ENCODE measurements at regions not wholly inside any gene's neighbourhood (a gene's known extent, or its start where the extent isn't known, plus 50 kb on each side); places are given as distances from the start of the nearest gene placed in this dataset.
"Not testable (repeated sequence)": the region's sequence is repeated elsewhere in the genome, so short reads cannot be mapped to it uniquely, and the experiment has no call there.

- Histone ChIP-seq H3K9me3 (ENCODE audit: control insufficient read depth, low read length) (no peaks in the 10 kb centered on the region), H3K4me3 (ENCODE audit: extremely low read depth, insufficient read depth, low read length, poor library complexity, severe bottlenecking) (no peak overlapping the region), H3K27ac (ENCODE audit: low read depth, low read length, severe bottlenecking) (no peak overlapping the region), H3K4me1 (ENCODE audit: control insufficient read depth, insufficient read depth, low read length, poor library complexity, severe bottlenecking) (no peaks in the 10 kb centered on the region), H3K36me3 (ENCODE audit: control insufficient read depth, insufficient read depth, low read length) (no peaks in the 10 kb centered on the region)
- 93 to 98% methylated on average over 4 of the region's 6 CpGs for WGBS, 2 experiments (ENCODE audit: insufficient coverage in 2 of 2)
Measured at GRCh38 chr10:33837736-33838135, 503.3 kb upstream of the NRP1 start.

GRCh38 chr10:33835556-33835955, 501.1 kb upstream of the NRP1 start:
- Histone ChIP-seq H3K4me3 (ENCODE audit: extremely low read depth, insufficient read depth, low read length, poor library complexity, severe bottlenecking) (no peak overlapping the region), H3K36me3 (ENCODE audit: control insufficient read depth, insufficient read depth, low read length) (no peaks in the 10 kb centered on the region), H3K27ac (ENCODE audit: low read depth, low read length, severe bottlenecking) (no peak overlapping the region), H3K9me3 (ENCODE audit: control insufficient read depth, low read length) (no peaks in the 10 kb centered on the region), H3K4me1 (ENCODE audit: control insufficient read depth, insufficient read depth, low read length, poor library complexity, severe bottlenecking) (no peaks in the 10 kb centered on the region)
- no CpG with 5 or more reads among the region's 1 CpG for WGBS, 2 experiments (ENCODE audit: insufficient coverage in 2 of 2)

GRCh38 chr10:33833566-33833965, 499.1 kb upstream of the NRP1 start:
- Histone ChIP-seq H3K27ac (ENCODE audit: low read depth, low read length, severe bottlenecking) (no peak overlapping the region), H3K36me3 (ENCODE audit: control insufficient read depth, insufficient read depth, low read length) (no peaks in the 10 kb centered on the region), H3K4me3 (ENCODE audit: extremely low read depth, insufficient read depth, low read length, poor library complexity, severe bottlenecking) (no peak overlapping the region), H3K4me1 (ENCODE audit: control insufficient read depth, insufficient read depth, low read length, poor library complexity, severe bottlenecking) (no peaks in the 10 kb centered on the region), H3K9me3 (ENCODE audit: control insufficient read depth, low read length) (no peaks in the 10 kb centered on the region)
- 94% methylated on average over 5 of the region's 5 CpGs for WGBS, 2 experiments (ENCODE audit: insufficient coverage in 2 of 2)

- 92% methylated on average over 2 of the region's 4 CpGs; no CpG with 5 or more reads in 1 of the 2 experiments for WGBS, 2 experiments (ENCODE audit: insufficient coverage in 2 of 2)
Measured at GRCh38 chr10:33832124-33832787, 497.8 kb upstream of the NRP1 start.

GRCh38 chr10:33831591-33831990, 497.1 kb upstream of the NRP1 start:
- 80 to 86% methylated on average over 1 of the region's 2 CpGs for WGBS, 2 experiments (ENCODE audit: insufficient coverage in 2 of 2)
- no peaks in the 10 kb centered on the region for H3K36me3 ChIP-seq (ENCODE audit: control insufficient read depth, insufficient read depth, low read length)
- no peaks in the 10 kb centered on the region for H3K9me3 ChIP-seq (ENCODE audit: control insufficient read depth, low read length)
- H3K27ac ChIP-seq (ENCODE audit: low read depth, low read length, severe bottlenecking) = no peak overlapping the region
- no peak overlapping the region for H3K4me3 ChIP-seq (ENCODE audit: extremely low read depth, insufficient read depth, low read length, poor library complexity, severe bottlenecking)
- H3K4me1 ChIP-seq (ENCODE audit: control insufficient read depth, insufficient read depth, low read length, poor library complexity, severe bottlenecking) = no peaks in the 10 kb centered on the region

More at GRCh38 chr10:33832124-33832787, 497.8 kb upstream of the NRP1 start:
- H3K36me3 ChIP-seq (ENCODE audit: control insufficient read depth, insufficient read depth, low read length) = no peaks in the 10 kb centered on the region
- H3K4me3 ChIP-seq (ENCODE audit: extremely low read depth, insufficient read depth, low read length, poor library complexity, severe bottlenecking) = no peak overlapping the region
- no peak overlapping the region for H3K27ac ChIP-seq (ENCODE audit: low read depth, low read length, severe bottlenecking)
- H3K9me3 ChIP-seq (ENCODE audit: control insufficient read depth, low read length) = no peaks in the 10 kb centered on the region
- H3K4me1 ChIP-seq (ENCODE audit: control insufficient read depth, insufficient read depth, low read length, poor library complexity, severe bottlenecking) = no peaks in the 10 kb centered on the region

GRCh38 chr10:33829899-33830298, 495.4 kb upstream of the NRP1 start:
- H3K4me3 ChIP-seq (ENCODE audit: extremely low read depth, insufficient read depth, low read length, poor library complexity, severe bottlenecking); H3K9me3 ChIP-seq (ENCODE audit: control insufficient read depth, low read length); H3K27ac ChIP-seq (ENCODE audit: low read depth, low read length, severe bottlenecking); H3K4me1 ChIP-seq (ENCODE audit: control insufficient read depth, insufficient read depth, low read length, poor library complexity, severe bottlenecking); H3K36me3 ChIP-seq (ENCODE audit: control insufficient read depth, insufficient read depth, low read length): not testable (repeated sequence)
- WGBS, 2 experiments (ENCODE audit: insufficient coverage in 2 of 2) = 80 to 100% methylated on average over 1 of the region's 3 CpGs

GRCh38 chr10:33828592-33828991, 494.1 kb upstream of the NRP1 start:
- Histone ChIP-seq H3K4me3 (ENCODE audit: extremely low read depth, insufficient read depth, low read length, poor library complexity, severe bottlenecking) (no peak overlapping the region), H3K9me3 (ENCODE audit: control insufficient read depth, low read length) (no peaks in the 10 kb centered on the region), H3K27ac (ENCODE audit: low read depth, low read length, severe bottlenecking) (no peak overlapping the region), H3K4me1 (ENCODE audit: control insufficient read depth, insufficient read depth, low read length, poor library complexity, severe bottlenecking) (no peaks in the 10 kb centered on the region), H3K36me3 (ENCODE audit: control insufficient read depth, insufficient read depth, low read length) (no peaks in the 10 kb centered on the region)
- WGBS, 2 experiments (ENCODE audit: insufficient coverage in 2 of 2) = 89 to 91% methylated on average over 3 of the region's 4 CpGs

GRCh38 chr10:33826186-33826585, 491.7 kb upstream of the NRP1 start:
- H3K4me1 ChIP-seq (ENCODE audit: control insufficient read depth, insufficient read depth, low read length, poor library complexity, severe bottlenecking) = no peaks in the 10 kb centered on the region
- H3K27ac ChIP-seq (ENCODE audit: low read depth, low read length, severe bottlenecking) = no peak overlapping the region
- no peak overlapping the region for H3K4me3 ChIP-seq (ENCODE audit: extremely low read depth, insufficient read depth, low read length, poor library complexity, severe bottlenecking)
- WGBS, 2 experiments (ENCODE audit: insufficient coverage in 2 of 2) = no CpG with 5 or more reads among the region's 1 CpG
- no peaks in the 10 kb centered on the region for H3K36me3 ChIP-seq (ENCODE audit: control insufficient read depth, insufficient read depth, low read length)
- no peaks in the 10 kb centered on the region for H3K9me3 ChIP-seq (ENCODE audit: control insufficient read depth, low read length)

GRCh38 chr10:33822774-33823173, 488.3 kb upstream of the NRP1 start:
- H3K9me3 ChIP-seq (ENCODE audit: control insufficient read depth, low read length) = no peaks in the 10 kb centered on the region
- no peaks in the 10 kb centered on the region for H3K36me3 ChIP-seq (ENCODE audit: control insufficient read depth, insufficient read depth, low read length)
- H3K27ac ChIP-seq (ENCODE audit: low read depth, low read length, severe bottlenecking) = no peak overlapping the region
- H3K4me3 ChIP-seq (ENCODE audit: extremely low read depth, insufficient read depth, low read length, poor library complexity, severe bottlenecking) = no peak overlapping the region
- 81 to 100% methylated on average over 3 of the region's 3 CpGs for WGBS, 2 experiments (ENCODE audit: insufficient coverage in 2 of 2)
- H3K4me1 ChIP-seq (ENCODE audit: control insufficient read depth, insufficient read depth, low read length, poor library complexity, severe bottlenecking) = no peaks in the 10 kb centered on the region

GRCh38 chr10:33820531-33820930, 486.1 kb upstream of the NRP1 start:
- no peak overlapping the region for H3K27ac ChIP-seq (ENCODE audit: low read depth, low read length, severe bottlenecking)
- H3K36me3 ChIP-seq (ENCODE audit: control insufficient read depth, insufficient read depth, low read length) = no peaks in the 10 kb centered on the region
- no peaks in the 10 kb centered on the region for H3K4me1 ChIP-seq (ENCODE audit: control insufficient read depth, insufficient read depth, low read length, poor library complexity, severe bottlenecking)
- WGBS, 2 experiments (ENCODE audit: insufficient coverage in 2 of 2) = 82 to 94% methylated on average over 3 of the region's 4 CpGs
- no peak overlapping the region for H3K4me3 ChIP-seq (ENCODE audit: extremely low read depth, insufficient read depth, low read length, poor library complexity, severe bottlenecking)
- no peaks in the 10 kb centered on the region for H3K9me3 ChIP-seq (ENCODE audit: control insufficient read depth, low read length)

- no peaks in the 10 kb centered on the region for H3K36me3 ChIP-seq (ENCODE audit: control insufficient read depth, insufficient read depth, low read length)
- WGBS, 2 experiments (ENCODE audit: insufficient coverage in 2 of 2) = 71 to 91% methylated on average over 1 of the region's 1 CpG
- H3K4me3 ChIP-seq (ENCODE audit: extremely low read depth, insufficient read depth, low read length, poor library complexity, severe bottlenecking) = no peak overlapping the region
- H3K27ac ChIP-seq (ENCODE audit: low read depth, low read length, severe bottlenecking) = no peak overlapping the region
- H3K4me1 ChIP-seq (ENCODE audit: control insufficient read depth, insufficient read depth, low read length, poor library complexity, severe bottlenecking) = no peaks in the 10 kb centered on the region
- no peaks in the 10 kb centered on the region for H3K9me3 ChIP-seq (ENCODE audit: control insufficient read depth, low read length)
Measured at GRCh38 chr10:33819206-33819605, 484.7 kb upstream of the NRP1 start.
